ENCODE measurements at regions not wholly inside any gene's neighbourhood (a gene's known extent, or its start where the extent isn't known, plus 50 kb on each side); places are given as distances from the start of the nearest gene placed in this dataset.
"Not testable (repeated sequence)": the region's sequence is repeated elsewhere in the genome, so short reads cannot be mapped to it uniquely, and the experiment has no call there.

DNA sequence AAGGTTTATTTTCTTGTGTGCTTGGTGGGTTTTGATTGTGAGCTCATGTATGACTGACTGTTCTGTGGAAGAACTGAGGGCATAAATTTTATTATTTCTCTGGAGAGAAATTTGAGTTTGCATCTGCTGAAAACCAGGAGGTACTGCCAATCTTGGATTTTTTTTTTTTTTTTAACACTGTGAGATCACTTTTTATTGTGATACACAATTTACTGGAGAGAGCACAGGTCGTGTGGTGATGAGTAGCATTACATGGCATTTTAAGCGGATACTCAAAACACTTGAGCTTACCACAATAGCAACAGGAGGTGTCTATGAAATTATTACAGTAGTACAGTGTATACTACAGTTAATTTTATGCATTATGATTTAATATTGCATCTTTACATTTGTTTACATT lies 237.4 kb downstream of the MFSD1 start:
- TF ChIP-seq MYC (IDR thresholded peaks at IDR 0.05; ENCODE audit: low read depth, low read length) (no peak), POLR2A (IDR thresholded peaks at IDR 0.05; ENCODE audit: extremely low read depth, insufficient read length) (no peak)
- TF ChIP-seq, protein P1, sequence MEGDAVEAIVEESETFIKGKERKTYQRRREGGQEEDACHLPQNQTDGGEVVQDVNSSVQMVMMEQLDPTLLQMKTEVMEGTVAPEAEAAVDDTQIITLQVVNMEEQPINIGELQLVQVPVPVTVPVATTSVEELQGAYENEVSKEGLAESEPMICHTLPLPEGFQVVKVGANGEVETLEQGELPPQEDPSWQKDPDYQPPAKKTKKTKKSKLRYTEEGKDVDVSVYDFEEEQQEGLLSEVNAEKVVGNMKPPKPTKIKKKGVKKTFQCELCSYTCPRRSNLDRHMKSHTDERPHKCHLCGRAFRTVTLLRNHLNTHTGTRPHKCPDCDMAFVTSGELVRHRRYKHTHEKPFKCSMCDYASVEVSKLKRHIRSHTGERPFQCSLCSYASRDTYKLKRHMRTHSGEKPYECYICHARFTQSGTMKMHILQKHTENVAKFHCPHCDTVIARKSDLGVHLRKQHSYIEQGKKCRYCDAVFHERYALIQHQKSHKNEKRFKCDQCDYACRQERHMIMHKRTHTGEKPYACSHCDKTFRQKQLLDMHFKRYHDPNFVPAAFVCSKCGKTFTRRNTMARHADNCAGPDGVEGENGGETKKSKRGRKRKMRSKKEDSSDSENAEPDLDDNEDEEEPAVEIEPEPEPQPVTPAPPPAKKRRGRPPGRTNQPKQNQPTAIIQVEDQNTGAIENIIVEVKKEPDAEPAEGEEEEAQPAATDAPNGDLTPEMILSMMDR (IDR thresholded peaks at IDR 0.05; ENCODE audit: low read depth, low read length), result no peak
- TF ChIP-seq, protein P2, sequence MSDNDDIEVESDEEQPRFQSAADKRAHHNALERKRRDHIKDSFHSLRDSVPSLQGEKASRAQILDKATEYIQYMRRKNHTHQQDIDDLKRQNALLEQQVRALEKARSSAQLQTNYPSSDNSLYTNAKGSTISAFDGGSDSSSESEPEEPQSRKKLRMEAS (IDR thresholded peaks at IDR 0.05; ENCODE audit: low read depth, low read length), result no peak
- DNase-seq (ENCODE audit: low read depth), result no peak

DNA sequence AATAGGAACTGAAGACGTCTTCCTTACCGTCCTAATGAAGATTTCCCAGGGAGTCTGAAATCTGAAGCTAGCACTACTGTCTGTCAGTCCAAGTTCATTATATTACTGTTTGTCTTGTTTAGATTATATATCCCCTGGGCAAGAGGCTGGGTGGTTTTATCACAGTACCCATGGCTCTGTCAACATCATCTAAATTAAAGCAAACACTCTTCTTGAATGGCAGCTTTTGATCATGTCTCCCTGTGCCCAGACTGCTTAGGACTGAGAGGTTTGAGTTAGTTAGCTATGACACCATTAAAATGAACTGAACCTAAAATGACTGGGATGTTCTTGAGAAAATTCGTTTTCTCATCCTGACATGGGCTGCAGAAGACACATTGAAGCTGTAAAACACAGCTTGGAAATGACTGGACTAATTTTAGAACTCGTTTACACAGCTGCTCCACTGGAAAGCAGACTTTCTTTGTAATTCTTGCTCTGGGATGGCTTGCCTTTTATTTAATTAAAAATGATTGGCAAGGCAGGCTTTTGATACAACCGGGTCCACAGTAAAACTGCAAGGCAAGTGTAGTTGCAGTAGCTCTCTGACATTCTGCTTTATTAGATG lies 243.5 kb downstream of the MFSD1 start:
- TF ChIP-seq, protein P2 (IDR thresholded peaks at IDR 0.05; ENCODE audit: low read depth, low read length), result no peak
- no peak for TF ChIP-seq POLR2A (IDR thresholded peaks at IDR 0.05; ENCODE audit: extremely low read depth, insufficient read length)
- no peak for TF ChIP-seq MYC (IDR thresholded peaks at IDR 0.05; ENCODE audit: low read depth, low read length)
- TF ChIP-seq, protein P1 (IDR thresholded peaks at IDR 0.05; ENCODE audit: low read depth, low read length), result no peak
- no peak for DNase-seq (ENCODE audit: low read depth)
- H3K4me3 ChIP-seq (ENCODE audit: low read depth, low read length), result no peak overlapping the region

More for the DNA sequence above, 237.4 kb downstream of the MFSD1 start:
- H3K4me3 ChIP-seq (ENCODE audit: low read depth, low read length), result no peak overlapping the region

DNA sequence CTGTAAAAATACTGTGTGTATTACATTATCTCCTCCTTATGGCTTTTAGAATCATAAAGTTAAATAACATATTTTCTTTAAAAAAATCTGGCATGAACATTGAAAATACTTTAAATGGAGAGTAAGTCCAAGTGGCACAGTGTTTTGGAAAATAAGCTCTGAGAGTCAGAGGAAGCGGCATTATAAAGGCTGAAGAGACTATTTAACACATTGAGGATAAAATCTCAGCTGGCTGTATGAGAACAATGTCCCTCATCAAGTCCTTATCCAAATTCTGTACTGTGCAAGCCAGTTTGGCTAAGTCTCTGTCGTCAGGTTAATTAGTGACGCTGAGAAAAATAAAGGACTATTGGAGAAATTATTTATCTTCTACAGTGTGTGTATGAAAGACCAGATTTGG lies 245.5 kb downstream of the MFSD1 start:
- no peak for DNase-seq (ENCODE audit: low read depth)
- TF ChIP-seq, protein P2 (IDR thresholded peaks at IDR 0.05; ENCODE audit: low read depth, low read length), result no peak
- TF ChIP-seq MYC (IDR thresholded peaks at IDR 0.05; ENCODE audit: low read depth, low read length) (no peak), POLR2A (IDR thresholded peaks at IDR 0.05; ENCODE audit: extremely low read depth, insufficient read length) (no peak)
- TF ChIP-seq, protein P1 (IDR thresholded peaks at IDR 0.05; ENCODE audit: low read depth, low read length), result no peak
- no peak overlapping the region for H3K4me3 ChIP-seq (ENCODE audit: low read depth, low read length)

DNA sequence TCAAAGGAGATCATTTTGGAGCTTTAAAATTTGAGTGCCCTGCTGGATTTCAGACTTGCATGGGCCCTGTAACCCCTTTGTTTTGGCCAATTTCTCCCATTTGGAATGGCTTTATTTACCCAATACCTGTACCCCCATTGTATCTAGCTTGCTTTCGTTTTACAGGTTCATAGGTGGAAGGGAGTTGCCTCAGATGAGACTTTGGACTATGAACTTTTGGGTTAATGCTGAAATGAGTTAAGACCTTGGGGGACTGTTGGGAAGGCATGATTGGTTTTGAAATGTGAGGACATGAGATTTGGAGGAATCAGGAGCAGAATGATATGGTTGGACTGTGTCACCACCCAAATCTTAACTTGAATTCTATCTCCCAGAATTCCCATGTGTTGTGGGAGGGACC lies 250.6 kb downstream of the MFSD1 start:
- not testable (repeated sequence) for H3K4me3 ChIP-seq (ENCODE audit: low read depth, low read length); DNase-seq (ENCODE audit: low read depth)

DNA sequence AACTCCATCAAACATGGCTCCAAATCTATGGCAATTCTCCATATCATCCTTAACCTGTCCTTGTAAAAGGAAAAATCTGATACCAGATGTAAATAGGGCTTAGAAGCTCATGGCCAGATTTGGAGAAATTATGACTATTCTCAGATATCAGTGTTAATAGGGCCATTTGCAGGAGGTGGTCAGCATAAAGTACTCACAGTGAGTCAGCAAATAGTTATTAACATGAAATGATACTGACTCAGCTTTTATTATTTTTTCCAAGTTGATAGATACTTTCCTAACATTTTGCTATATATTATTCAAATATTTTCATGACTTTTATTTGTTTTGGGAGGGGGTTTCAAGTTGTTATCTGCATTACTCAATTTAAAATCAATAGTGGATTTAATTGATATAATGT lies 255.8 kb downstream of the MFSD1 start:
- no peak overlapping the region for H3K4me3 ChIP-seq (ENCODE audit: low read depth, low read length)
- DNase-seq (ENCODE audit: low read depth), result no peak
- TF ChIP-seq, protein P2 (IDR thresholded peaks at IDR 0.05; ENCODE audit: low read depth, low read length), result no peak
- TF ChIP-seq POLR2A (IDR thresholded peaks at IDR 0.05; ENCODE audit: extremely low read depth, insufficient read length), result no peak
- TF ChIP-seq, protein P1 (IDR thresholded peaks at IDR 0.05; ENCODE audit: low read depth, low read length), result no peak
- no peak for TF ChIP-seq MYC (IDR thresholded peaks at IDR 0.05; ENCODE audit: low read depth, low read length)

DNA sequence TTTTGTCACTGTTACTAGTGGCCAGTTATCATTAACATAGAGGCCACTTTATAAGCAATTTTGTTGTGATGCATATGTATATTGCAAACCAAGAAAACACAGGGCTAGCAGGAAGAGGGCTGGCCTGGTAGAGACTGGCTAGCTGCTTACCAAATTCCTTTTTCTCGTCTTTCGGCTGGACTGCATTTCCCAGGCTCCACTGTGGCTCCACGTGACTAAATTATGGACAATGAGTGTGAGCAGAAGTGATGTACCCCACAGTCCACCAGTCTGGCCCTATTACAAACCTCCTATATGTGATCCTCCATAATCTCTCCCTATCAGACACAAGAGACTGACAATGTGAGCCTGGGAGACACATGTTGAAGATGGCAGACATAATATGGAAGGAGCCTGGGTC lies 257.0 kb downstream of the MFSD1 start:
- DNase-seq (ENCODE audit: low read depth), result no peak
- TF ChIP-seq, protein P1 (IDR thresholded peaks at IDR 0.05; ENCODE audit: low read depth, low read length), result no peak
- TF ChIP-seq, protein P2 (IDR thresholded peaks at IDR 0.05; ENCODE audit: low read depth, low read length), result no peak
- TF ChIP-seq MYC (IDR thresholded peaks at IDR 0.05; ENCODE audit: low read depth, low read length), result no peak
- TF ChIP-seq POLR2A (IDR thresholded peaks at IDR 0.05; ENCODE audit: extremely low read depth, insufficient read length), result no peak
- no peak overlapping the region for H3K4me3 ChIP-seq (ENCODE audit: low read depth, low read length)

Measured in NB4 (cell line).